HG03457 (cell line): ENCODE measurements at regions not wholly inside any gene's neighbourhood (a gene's known extent, or its start where the extent isn't known, plus 50 kb on each side); places are given as distances from the start of the nearest gene placed in this dataset.
A peak's percentile ranks its signal among the peaks of the same experiment; 100 is the strongest.

Experiments
- ATAC-seq: cut with Tn5 transposase; IDR thresholded peaks from one replicate; pipeline ENCODE4 v1.9.1; 2021; ENCODE audit warnings: moderate number of reproducible peaks; ENCODE audit not compliant: unreplicated experiment

GRCh38 chr9:94159069-94159939, 75.0 kb downstream of the PTPDC1 start:
- ATAC-seq: no peak

GRCh38 chr9:94160594-94161501, 76.6 kb downstream of the PTPDC1 start:
- ATAC-seq: no peak

GRCh38 chr9:94161673-94162072, 77.4 kb downstream of the PTPDC1 start:
- ATAC-seq: no peak

DNA sequence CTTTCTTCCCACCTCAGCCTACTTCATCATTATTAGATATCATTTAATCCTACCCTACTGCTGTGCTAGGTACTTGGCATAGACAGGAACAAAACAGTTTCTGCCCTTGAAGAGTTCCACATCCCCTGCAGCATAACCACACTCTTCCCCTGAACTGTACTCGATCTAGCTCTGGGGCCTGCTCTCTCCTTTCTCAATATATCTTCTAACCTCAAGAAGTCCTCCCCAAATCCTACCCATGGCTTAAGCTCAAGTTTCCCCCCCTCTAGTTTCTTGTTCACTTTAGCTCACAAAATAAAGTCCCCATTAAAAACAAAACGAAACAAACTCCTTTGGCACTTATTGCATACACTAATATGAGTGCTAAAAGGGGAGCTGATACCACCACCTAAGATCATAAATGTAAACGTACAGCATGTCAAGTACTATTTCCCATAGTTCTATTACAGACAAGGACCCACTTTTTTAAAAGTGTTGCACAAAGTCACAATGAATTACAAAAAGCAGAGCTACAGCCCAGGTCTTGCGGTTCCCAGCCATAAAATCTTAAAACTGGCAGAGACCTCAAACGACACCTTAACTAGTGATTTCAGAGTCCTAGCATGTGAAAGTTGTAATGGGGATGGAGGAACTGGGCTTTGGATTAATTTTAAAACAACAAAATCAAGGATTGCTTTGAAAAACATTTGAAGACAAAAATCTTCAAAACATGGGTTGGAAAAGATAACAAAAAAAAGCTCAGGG, 80.7 kb downstream of the PTPDC1 start:
- no peak for ATAC-seq

- peak; percentile 91 for ATAC-seq
Measured at GRCh38 chr9:94165592-94166235, 81.5 kb downstream of the PTPDC1 start.

DNA sequence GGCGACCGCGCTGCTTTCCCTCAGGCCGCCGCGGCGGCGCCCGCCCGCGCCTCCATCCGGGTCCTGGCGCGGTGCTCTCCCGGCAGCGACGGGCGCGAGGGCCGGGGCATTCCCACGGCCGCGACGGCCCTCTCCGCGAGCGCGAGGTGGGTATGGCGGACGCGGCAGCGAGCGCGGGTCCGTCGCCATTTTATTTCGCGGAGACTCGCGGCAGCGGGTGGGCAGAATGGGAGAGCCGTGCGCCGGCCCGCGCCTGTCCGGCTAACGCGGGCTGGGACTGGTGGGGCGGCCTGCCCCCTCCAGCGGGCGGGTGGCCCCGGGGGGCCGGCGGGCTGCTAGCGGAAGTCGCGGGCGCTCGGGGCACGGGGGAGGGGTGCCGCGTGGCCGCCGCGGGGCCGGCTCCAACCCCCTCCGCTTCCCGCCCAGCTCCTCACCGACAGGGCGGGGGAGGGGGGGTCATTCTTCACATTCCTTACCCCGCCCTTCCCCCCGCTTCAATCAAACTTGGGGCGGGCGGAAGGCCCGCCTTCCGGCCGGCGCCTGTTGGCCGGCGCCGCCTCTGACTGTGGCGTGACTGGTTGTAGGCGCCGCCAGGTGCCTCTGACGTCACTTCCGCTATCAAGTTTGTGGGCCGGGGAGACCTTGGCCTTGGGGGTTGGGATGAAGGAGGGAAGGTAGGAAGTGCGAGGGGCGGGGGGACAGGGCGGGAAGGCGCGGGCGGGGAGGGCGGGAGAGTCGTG, 82.1 kb downstream of the PTPDC1 start:
- peak; percentile 46 for ATAC-seq

GRCh38 chr9:94166976-94167346, 82.7 kb downstream of the PTPDC1 start:
- no peak for ATAC-seq

DNA sequence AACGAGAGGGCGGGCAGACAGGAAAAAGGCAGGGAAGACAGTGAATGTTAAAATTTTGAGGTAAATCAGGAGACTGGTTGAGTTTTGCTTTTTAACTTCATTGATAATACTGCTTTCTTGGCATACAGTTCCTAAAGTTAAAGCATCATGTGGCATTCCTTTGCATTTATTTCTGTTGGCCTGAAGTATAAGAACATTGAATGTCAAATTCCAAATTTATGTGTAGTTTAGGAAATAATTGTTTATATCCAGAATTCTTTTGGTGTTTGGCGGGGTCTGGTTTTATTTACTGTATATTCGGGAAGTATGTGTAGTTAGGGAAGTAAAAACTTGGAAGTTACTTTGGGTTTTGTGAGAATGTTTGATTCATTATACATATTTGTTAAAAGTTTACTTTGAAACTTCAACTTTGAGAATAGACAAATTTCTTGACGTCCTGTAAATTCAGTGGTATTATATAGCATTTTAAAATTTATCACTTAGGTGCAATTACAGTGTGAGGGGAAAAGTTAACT, 83.2 kb downstream of the PTPDC1 start:
- no peak for ATAC-seq

DNA sequence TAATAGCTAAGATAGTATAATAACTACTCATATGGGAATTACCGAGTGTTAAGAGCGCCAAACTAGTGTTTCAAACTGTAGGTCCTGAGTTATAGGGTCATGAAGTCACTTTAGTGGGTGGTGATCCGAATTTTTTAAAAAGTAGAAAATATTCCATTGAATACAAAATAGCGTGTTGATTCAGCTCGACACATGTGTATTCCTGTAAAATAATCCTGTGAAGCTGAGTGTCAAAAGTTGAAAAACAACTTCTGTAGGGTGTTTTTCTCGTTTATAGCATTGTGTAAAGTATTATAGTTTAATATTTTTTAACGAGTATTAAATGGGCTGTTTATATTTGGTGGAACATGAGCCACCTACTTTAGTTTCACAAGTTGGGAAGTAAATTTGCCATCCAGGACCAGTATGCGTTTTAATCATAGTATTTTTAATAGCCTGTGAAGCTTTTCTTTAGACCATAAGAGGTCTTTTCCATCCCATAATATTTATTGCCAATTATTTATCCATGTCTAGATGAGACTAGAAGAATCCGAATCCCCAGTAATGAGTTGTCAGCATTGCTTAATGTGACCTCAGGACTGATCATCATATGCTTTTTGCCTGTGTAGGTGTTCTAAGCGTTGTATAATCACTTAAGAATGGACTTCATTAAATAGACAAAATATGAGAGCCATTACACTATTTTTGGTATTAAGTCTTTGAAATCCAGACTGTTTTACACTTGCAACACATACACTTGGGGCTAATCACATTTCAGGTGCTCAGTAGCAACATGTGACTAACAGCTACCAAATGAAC, 84.1 kb downstream of the PTPDC1 start:
- ATAC-seq: no peak

- ATAC-seq: no peak
Measured at GRCh38 chr9:94169968-94170367, 85.7 kb downstream of the PTPDC1 start.

GRCh38 chr9:94173632-94174031, 85.5 kb upstream of the ZNF169 start:
- no peak for ATAC-seq

DNA sequence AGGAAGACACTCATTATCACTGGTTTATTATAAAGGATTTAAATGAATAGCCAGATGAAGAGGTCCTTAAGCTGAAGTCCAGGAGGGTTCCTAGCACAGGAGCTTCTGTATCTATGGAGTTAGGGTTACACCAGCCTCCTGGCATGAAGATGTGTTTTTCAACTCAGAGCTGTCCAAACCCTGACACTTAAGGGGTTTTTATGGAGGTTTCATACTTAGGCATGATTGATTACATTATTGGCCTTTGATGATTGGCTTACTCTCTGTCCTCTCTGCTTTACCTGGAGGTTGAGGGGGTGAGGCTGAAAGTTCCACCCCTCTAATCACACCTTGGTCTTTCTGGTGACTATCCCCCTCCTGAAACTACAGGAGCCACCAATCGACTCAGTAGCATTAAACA, 84.9 kb upstream of the ZNF169 start:
- ATAC-seq: no peak

DNA sequence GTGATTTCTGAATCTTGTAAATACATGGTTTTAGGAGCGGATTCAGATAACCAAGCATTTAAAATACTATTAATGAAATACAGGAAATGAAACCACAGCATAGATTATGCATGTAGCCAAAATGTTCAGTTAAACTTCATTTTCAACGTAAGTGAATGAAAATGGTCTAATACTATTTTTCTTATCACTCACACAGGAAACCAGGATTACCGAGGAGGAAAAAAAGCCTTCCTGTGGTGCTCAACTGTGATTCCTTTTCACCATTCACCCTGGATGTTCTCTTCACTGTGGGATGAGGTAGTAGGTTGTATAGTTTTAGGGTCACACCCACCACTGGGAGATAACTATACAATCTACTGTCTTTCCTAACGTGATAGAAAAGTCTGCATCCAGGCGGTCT, 83.4 kb upstream of the ZNF169 start:
- no peak for ATAC-seq

GRCh38 chr9:94176608-94177007, 82.5 kb upstream of the ZNF169 start:
- ATAC-seq: no peak

GRCh38 chr9:94178927-94179326, 80.2 kb upstream of the ZNF169 start:
- ATAC-seq: peak; percentile 47

DNA sequence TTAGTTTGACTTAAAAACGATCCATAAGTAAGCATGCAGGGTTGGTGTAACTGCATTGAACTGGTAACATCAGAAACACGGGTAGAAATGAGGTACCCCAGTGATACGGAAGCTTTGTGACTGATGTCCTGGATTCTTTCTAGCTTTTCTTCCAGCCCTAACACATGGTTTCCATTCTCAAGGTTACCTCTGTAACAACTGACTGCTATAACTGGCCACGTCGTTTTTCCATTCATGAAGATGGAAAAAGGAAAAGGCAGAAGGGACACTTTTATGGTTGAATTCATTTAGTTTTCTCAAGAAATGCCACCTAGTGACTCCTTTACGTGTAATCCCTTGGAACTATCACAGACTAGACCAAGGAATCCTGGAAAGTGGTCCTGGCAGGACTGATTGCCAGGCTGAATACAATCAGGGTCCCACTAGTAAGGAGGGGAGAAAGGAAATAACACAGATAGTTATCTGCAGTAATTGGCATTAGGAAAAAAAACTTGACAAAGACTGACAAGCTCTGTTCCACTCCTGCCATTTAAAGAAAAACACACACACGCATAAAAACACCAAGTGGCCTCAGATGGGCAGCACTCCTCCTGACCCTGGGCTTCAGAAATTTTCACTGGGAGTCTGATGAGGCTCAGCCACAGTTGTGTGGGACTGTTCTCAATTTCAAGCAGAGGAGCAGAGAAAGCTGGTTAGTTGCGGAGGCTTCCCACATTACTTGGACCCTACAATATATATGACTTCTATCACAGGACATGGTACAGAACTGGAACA, 77.5 kb upstream of the ZNF169 start:
- no peak for ATAC-seq

- no peak for ATAC-seq
Measured at GRCh38 chr9:94182532-94182931, 76.6 kb upstream of the ZNF169 start.
